ENCODE measurements at regions not wholly inside any gene's neighbourhood (a gene's known extent, or its start where the extent isn't known, plus 50 kb on each side); places are given as distances from the start of the nearest gene placed in this dataset.

DNA sequence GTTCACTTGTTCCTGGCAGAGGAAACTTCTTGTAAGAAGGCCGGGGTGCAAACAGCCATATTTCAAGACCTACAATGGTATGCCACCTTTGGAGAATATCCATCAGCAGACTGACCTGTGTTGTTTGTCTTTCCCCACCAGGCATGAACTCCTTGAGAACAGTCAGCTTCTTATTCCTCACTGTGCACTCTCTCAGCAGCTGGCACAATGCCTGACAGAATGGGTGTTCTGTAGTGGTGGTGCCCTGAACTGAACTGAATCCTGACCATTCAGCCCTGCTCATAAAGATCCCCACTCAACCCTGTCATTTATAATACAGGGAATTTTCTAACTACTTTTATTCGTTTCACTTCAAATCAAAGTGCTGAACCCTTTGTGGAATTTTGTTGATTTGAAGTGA is 206.9 kb downstream of the COX7C start:
- Histone ChIP-seq H3K36me3 (replicated peaks; ENCODE audit: control insufficient read depth, insufficient read depth, low read length) (no peaks in the 10 kb centered on the region), H3K27me3 (ENCODE audit: control insufficient read depth, insufficient read depth, low read length) (no peaks in the 10 kb centered on the region), H3K4me3 (ENCODE audit: insufficient read depth, low read depth, low read length) (no peak overlapping the region)
- no peak for DNase-seq

DNA sequence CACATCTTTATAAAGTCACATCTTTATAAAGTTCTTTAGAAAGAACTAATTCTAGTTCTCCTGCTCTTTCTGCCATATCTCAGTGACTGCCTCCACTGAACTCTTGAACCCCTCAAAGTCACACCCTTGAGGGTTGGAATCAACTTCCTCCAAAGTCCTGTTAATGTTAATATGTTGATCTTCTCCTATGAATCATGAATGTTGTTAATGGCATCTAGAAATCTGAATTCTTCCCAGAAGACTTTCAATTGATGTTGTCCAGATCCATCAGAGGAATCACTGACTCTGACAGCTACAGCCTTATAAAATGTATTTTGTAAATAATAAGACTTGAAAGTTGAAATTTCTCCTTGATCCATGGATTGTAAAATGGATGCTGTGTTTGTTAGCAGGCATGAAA is 213.4 kb downstream of the COX7C start:
- H3K4me3 ChIP-seq (ENCODE audit: insufficient read depth, low read depth, low read length) = no peak overlapping the region
- no peaks in the 10 kb centered on the region for H3K27me3 ChIP-seq (ENCODE audit: control insufficient read depth, insufficient read depth, low read length)
- DNase-seq = no peak
- H3K36me3 ChIP-seq (replicated peaks; ENCODE audit: control insufficient read depth, insufficient read depth, low read length) = no peaks in the 10 kb centered on the region

DNA sequence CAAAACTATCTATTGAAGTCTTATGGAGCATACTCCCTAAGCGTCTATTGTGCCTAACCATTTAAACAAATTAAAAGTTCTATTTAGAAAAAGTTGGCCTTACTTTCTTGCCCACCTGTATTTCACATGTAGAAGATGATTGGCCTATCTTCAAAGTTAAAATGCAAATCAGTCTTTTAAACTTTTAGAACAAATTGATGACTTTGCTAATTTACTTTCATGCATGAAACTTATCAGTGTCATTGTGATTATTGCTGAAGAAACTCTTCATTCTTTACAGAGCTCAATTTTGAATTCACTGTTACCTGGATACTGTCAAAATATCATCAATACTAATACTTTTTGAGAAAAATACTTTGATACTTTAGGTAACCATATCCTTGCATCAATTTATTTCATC is 216.1 kb downstream of the COX7C start:
- Histone ChIP-seq H3K4me3 (ENCODE audit: insufficient read depth, low read depth, low read length) (no peak overlapping the region), H3K36me3 (replicated peaks; ENCODE audit: control insufficient read depth, insufficient read depth, low read length) (no peaks in the 10 kb centered on the region), H3K27me3 (ENCODE audit: control insufficient read depth, insufficient read depth, low read length) (no peaks in the 10 kb centered on the region)
- no peak for DNase-seq

DNA sequence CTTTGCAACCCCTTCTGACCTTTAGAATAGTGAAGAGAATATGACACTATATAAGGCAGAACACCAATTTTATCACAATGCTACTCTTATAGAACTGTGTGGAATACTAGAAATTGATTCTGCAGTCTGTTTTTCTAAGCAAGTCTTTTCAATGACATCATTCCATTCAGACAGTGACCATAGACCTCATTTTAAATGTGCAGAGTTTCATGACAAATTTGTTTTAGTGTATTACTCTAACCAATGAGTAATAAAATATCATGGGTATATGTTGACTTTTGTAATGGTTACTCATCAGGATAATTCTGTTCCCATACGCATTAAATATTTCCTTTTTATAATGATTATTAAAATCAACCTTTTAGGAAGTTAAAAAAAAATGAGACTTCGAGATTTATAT is 219.9 kb downstream of the COX7C start:
- H3K27me3 ChIP-seq (ENCODE audit: control insufficient read depth, insufficient read depth, low read length) = no peaks in the 10 kb centered on the region
- no peak overlapping the region for H3K4me3 ChIP-seq (ENCODE audit: insufficient read depth, low read depth, low read length)
- no peaks in the 10 kb centered on the region for H3K36me3 ChIP-seq (replicated peaks; ENCODE audit: control insufficient read depth, insufficient read depth, low read length)
- DNase-seq = no peak

DNA sequence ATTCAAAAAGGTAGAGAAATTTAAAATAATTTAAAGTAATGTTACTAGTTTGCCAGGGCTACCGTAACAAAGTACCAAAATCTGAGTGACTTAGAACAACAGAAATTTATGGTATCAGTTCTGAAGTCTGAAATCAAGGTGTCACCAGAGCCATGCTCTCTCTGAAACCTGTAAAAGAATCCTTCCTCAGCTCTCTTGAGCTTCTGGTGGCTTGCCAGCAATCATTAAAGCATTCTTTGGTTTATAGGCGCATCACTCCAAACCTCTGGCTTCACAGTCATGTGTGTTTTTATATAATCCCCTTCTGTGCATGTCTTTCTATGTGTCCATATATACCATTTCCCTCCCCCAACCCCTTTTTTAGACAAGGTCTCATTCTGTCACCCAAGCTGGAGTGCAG is 220.3 kb downstream of the COX7C start:
- no peaks in the 10 kb centered on the region for H3K36me3 ChIP-seq (replicated peaks; ENCODE audit: control insufficient read depth, insufficient read depth, low read length)
- no peaks in the 10 kb centered on the region for H3K27me3 ChIP-seq (ENCODE audit: control insufficient read depth, insufficient read depth, low read length)

GRCh38 chr5:86841000-86841644 is 223.4 kb downstream of the COX7C start:
- Histone ChIP-seq H3K4me3 (ENCODE audit: insufficient read depth, low read depth, low read length) (no peak overlapping the region), H3K36me3 (replicated peaks; ENCODE audit: control insufficient read depth, insufficient read depth, low read length) (no peaks in the 10 kb centered on the region), H3K27me3 (ENCODE audit: control insufficient read depth, insufficient read depth, low read length) (no peaks in the 10 kb centered on the region)
- no peak for DNase-seq

More for the DNA sequence above, 220.3 kb downstream of the COX7C start:
- DNase-seq = no peak
- H3K4me3 ChIP-seq (ENCODE audit: insufficient read depth, low read depth, low read length) = no peak overlapping the region

- Histone ChIP-seq H3K4me3 (ENCODE audit: insufficient read depth, low read depth, low read length) (no peak overlapping the region), H3K27me3 (ENCODE audit: control insufficient read depth, insufficient read depth, low read length) (no peaks in the 10 kb centered on the region), H3K36me3 (replicated peaks; ENCODE audit: control insufficient read depth, insufficient read depth, low read length) (no peaks in the 10 kb centered on the region)
- no peak for DNase-seq
Observed at GRCh38 chr5:86858442-86858841, 240.7 kb downstream of the COX7C start.

GRCh38 chr5:86861512-86861911 is 243.8 kb downstream of the COX7C start:
- no peak for DNase-seq
- Histone ChIP-seq H3K36me3 (replicated peaks; ENCODE audit: control insufficient read depth, insufficient read depth, low read length) (no peaks in the 10 kb centered on the region), H3K27me3 (ENCODE audit: control insufficient read depth, insufficient read depth, low read length) (no peaks in the 10 kb centered on the region), H3K4me3 (ENCODE audit: insufficient read depth, low read depth, low read length) (no peak overlapping the region)

DNA sequence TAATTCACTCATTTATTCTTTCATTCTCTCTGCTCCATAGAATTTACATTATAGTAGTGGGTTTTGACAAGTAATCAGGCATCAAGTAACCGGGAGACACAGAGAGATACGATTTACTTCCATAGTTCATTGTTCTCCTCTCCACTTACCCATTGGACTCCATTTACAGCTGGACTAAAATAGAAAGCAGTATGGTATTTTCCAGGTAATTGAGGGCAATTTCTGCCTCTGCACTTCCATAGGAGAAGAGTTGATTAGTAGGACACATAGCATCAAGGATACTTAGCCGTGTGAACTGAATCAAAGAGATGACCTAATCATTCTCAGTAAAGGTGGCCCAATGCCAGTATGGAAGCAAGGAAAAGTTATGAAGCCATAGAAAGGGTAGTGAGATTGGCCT is 244.4 kb downstream of the COX7C start:
- Histone ChIP-seq H3K27me3 (ENCODE audit: control insufficient read depth, insufficient read depth, low read length) (no peaks in the 10 kb centered on the region), H3K4me3 (ENCODE audit: insufficient read depth, low read depth, low read length) (no peak overlapping the region), H3K36me3 (replicated peaks; ENCODE audit: control insufficient read depth, insufficient read depth, low read length) (no peaks in the 10 kb centered on the region)
- no peak for DNase-seq

DNA sequence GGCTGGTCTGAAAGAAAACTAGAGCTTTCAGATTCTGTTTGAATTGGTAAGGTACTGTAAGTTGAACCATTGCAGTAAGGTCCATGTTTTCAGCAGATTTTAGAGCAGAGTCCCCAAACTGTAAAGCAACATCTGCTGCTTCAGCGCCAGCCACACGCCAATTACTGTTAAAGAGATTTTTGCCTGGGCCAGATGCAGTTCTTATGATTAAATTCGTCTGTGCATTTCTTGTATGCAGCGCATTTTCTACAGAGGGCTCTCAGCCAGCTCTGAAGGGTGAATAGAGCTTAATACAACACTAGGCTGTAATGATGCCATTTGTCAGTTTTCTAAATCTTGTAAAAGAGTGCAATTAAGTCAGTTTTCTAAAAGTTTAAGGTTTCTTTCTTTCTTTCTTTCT is 246.3 kb downstream of the COX7C start:
- Histone ChIP-seq H3K27me3 (ENCODE audit: control insufficient read depth, insufficient read depth, low read length) (no peaks in the 10 kb centered on the region), H3K4me3 (ENCODE audit: insufficient read depth, low read depth, low read length) (no peak overlapping the region), H3K36me3 (replicated peaks; ENCODE audit: control insufficient read depth, insufficient read depth, low read length) (no peaks in the 10 kb centered on the region)
- no peak for DNase-seq

- no peaks in the 10 kb centered on the region for H3K36me3 ChIP-seq (replicated peaks; ENCODE audit: control insufficient read depth, insufficient read depth, low read length)
- DNase-seq = no peak
- no peak overlapping the region for H3K4me3 ChIP-seq (ENCODE audit: insufficient read depth, low read depth, low read length)
- no peaks in the 10 kb centered on the region for H3K27me3 ChIP-seq (ENCODE audit: control insufficient read depth, insufficient read depth, low read length)
Observed at GRCh38 chr5:86865256-86865785, 247.6 kb downstream of the COX7C start.

GRCh38 chr5:86866036-86866435 is 248.3 kb downstream of the COX7C start:
- DNase-seq = no peak
- no peak overlapping the region for H3K4me3 ChIP-seq (ENCODE audit: insufficient read depth, low read depth, low read length)
- H3K36me3 ChIP-seq (replicated peaks; ENCODE audit: control insufficient read depth, insufficient read depth, low read length) = no peaks in the 10 kb centered on the region
- H3K27me3 ChIP-seq (ENCODE audit: control insufficient read depth, insufficient read depth, low read length) = no peaks in the 10 kb centered on the region

DNA sequence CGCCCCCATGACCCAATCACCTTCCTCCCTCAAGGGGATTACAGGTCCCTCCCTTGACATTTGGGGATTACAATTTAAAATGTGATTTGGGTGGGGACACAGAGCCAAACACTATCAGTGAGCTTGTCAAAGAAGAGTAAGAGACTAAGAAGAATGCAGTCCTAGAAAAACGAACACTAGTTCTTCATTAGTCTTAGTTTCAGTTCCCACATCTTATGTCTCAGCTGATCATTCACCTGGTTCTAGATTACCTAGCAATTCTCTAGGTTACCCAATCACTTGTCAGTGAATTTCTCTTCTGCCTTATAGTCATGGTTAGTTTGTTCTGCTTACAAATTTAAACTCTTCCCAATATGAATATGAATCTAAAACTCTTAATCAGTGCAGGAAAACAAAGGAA is 251.5 kb downstream of the COX7C start:
- Histone ChIP-seq H3K27me3 (ENCODE audit: control insufficient read depth, insufficient read depth, low read length) (no peaks in the 10 kb centered on the region), H3K4me3 (ENCODE audit: insufficient read depth, low read depth, low read length) (no peak overlapping the region), H3K36me3 (replicated peaks; ENCODE audit: control insufficient read depth, insufficient read depth, low read length) (no peaks in the 10 kb centered on the region)
- no peak for DNase-seq

DNA sequence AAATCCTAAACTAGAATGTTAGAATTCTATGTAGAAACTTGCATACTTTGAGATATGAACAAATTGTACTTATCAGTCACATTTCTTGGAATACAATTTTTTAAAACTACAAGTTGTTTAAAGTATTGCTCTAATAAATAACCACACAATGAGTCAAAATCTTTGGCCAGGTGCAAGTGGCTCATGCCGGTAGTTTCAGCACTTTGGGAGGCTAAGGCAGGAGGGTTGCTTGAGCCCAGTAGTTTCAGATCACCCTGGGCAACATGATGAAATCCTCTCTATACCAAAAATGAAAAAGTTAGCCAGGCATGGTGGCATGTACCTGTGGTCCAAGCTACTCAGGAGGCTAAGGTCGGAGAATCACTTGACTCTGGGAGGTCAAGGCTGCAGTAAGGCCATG is 257.8 kb downstream of the COX7C start:
- Histone ChIP-seq H3K36me3 (replicated peaks; ENCODE audit: control insufficient read depth, insufficient read depth, low read length) (no peaks in the 10 kb centered on the region), H3K4me3 (ENCODE audit: insufficient read depth, low read depth, low read length) (no peak overlapping the region), H3K27me3 (ENCODE audit: control insufficient read depth, insufficient read depth, low read length) (no peaks in the 10 kb centered on the region)
- no peak for DNase-seq

GRCh38 chr5:86878250-86878649 is 260.5 kb downstream of the COX7C start:
- Histone ChIP-seq H3K27me3 (ENCODE audit: control insufficient read depth, insufficient read depth, low read length) (no peaks in the 10 kb centered on the region), H3K36me3 (replicated peaks; ENCODE audit: control insufficient read depth, insufficient read depth, low read length) (no peaks in the 10 kb centered on the region), H3K4me3 (ENCODE audit: insufficient read depth, low read depth, low read length) (no peak overlapping the region)
- DNase-seq = no peak

- Histone ChIP-seq H3K36me3 (replicated peaks; ENCODE audit: control insufficient read depth, insufficient read depth, low read length) (no peaks in the 10 kb centered on the region), H3K4me3 (ENCODE audit: insufficient read depth, low read depth, low read length) (no peak overlapping the region), H3K27me3 (ENCODE audit: control insufficient read depth, insufficient read depth, low read length) (no peaks in the 10 kb centered on the region)
- DNase-seq = no peak
Observed at GRCh38 chr5:86879086-86879485, 261.3 kb downstream of the COX7C start.

Data from H7 (cell line).